ENCODE measurements at regions not wholly inside any gene's neighbourhood (a gene's known extent, or its start where the extent isn't known, plus 50 kb on each side); places are given as distances from the start of the nearest gene placed in this dataset.

DNA sequence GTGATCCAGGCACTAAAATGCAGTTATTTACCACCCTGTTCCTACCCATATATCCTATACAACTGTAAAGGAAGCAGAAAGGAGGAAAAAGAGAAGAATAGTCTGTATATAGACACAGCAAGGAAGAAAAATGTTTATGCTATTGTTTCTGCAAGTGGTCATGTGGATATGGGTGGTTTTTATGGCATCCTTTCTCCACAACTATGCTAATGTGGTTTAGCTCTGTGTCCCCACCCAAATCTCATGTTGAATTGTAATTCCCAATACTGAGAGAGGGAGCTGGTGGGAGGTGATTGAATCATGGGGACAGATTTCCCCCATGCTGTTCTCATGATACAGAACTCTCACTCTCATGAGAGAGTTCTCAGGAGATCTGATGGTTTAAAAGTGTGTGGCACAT is 439.8 kb downstream of the ZSWIM6 start:
- H3K4me3 ChIP-seq (ENCODE audit: low read length): no peak overlapping the region
- TF ChIP-seq, protein P1, sequence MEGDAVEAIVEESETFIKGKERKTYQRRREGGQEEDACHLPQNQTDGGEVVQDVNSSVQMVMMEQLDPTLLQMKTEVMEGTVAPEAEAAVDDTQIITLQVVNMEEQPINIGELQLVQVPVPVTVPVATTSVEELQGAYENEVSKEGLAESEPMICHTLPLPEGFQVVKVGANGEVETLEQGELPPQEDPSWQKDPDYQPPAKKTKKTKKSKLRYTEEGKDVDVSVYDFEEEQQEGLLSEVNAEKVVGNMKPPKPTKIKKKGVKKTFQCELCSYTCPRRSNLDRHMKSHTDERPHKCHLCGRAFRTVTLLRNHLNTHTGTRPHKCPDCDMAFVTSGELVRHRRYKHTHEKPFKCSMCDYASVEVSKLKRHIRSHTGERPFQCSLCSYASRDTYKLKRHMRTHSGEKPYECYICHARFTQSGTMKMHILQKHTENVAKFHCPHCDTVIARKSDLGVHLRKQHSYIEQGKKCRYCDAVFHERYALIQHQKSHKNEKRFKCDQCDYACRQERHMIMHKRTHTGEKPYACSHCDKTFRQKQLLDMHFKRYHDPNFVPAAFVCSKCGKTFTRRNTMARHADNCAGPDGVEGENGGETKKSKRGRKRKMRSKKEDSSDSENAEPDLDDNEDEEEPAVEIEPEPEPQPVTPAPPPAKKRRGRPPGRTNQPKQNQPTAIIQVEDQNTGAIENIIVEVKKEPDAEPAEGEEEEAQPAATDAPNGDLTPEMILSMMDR (conservative IDR thresholded peaks at IDR 0.05; ENCODE audit: low read depth, low read length): no peak
- no peak for DNase-seq (ENCODE audit: low read depth)

DNA sequence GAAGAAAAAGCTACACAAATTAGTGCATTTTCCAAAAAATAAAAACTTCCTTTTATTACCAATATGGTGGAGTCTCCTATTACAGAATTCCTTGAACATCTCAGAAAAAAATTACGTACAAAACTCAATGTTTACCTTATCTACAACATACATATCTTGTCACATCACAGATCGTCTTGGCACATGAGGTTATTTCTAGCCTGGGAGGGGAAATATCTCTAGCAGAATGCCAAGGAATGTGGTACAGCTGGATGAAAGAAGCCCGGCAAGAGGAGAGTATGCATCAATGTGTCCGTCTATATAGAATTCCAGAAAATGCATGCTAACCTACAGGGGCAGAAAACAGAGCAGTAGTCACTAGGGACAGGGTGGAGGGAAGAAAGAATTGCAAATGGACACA is 443.8 kb downstream of the ZSWIM6 start:
- H3K4me3 ChIP-seq (ENCODE audit: low read length): no peak overlapping the region
- TF ChIP-seq, protein P1 (conservative IDR thresholded peaks at IDR 0.05; ENCODE audit: low read depth, low read length): no peak
- no peak for DNase-seq (ENCODE audit: low read depth)

DNA sequence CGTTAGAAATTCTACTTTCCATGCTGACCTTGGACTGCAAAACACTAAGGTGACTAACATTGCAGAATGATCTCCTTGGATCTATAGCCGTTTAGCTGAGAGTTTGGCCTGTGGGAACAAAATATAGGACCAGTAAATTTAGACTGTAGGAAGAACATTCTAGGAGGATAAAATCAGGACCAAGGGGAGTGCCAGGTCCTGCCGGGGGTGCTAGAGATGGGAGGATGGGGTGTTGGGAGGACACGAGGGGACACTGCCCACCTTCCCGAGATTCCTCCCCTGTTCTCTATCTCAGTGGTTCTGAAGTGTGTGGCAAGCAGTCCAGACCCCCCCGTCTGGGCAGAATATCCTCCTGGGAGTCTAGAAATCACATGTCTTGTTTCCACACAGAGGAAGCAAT is 445.2 kb downstream of the ZSWIM6 start:
- TF ChIP-seq, protein P1 (conservative IDR thresholded peaks at IDR 0.05; ENCODE audit: low read depth, low read length): no peak
- H3K4me3 ChIP-seq (ENCODE audit: low read length): no peak overlapping the region
- DNase-seq (ENCODE audit: low read depth): no peak

DNA sequence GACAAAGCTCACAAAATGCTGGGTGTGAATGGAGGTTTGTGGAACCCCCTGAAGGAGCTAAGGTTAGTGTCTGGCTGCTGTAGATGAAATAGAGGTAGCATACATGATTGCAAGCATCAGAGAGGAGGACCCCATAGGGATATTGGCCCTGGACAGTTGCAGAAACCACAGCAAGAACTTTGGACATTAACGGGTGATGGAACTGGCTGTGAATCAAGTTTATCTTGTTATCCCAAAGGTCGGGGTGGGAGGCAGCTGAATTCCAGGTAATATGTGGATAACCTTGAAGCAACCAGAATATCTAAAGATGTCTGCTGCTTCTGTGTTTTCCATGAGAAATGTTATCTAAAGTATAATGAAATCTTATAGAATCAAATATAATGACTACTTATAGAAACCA is 447.7 kb downstream of the ZSWIM6 start:
- TF ChIP-seq, protein P1 (conservative IDR thresholded peaks at IDR 0.05; ENCODE audit: low read depth, low read length): no peak
- H3K4me3 ChIP-seq (ENCODE audit: low read length): no peak overlapping the region
- no peak for DNase-seq (ENCODE audit: low read depth)

DNA sequence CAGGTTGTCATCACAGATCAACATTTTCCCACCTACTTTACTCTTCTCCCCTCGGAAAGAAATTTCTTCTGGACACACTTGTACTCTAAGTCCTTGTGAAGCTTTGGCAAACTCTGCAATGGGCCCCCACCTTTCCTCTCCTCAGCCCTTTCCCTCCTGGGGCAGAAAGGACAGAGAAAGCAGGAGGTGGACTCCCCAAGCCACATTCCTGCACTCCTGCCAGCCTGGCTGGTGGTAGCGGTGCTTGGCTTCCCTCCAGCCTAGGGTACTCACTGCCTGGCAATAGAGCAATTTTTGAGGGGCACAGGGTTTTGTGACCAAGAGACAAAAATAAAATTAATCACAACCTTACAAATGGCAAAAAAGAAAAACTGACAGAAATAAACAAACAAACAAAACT is 451.4 kb downstream of the ZSWIM6 start:
- H3K4me3 ChIP-seq (ENCODE audit: low read length): no peak overlapping the region
- no peak for DNase-seq (ENCODE audit: low read depth)
- TF ChIP-seq, protein P1 (conservative IDR thresholded peaks at IDR 0.05; ENCODE audit: low read depth, low read length): no peak

DNA sequence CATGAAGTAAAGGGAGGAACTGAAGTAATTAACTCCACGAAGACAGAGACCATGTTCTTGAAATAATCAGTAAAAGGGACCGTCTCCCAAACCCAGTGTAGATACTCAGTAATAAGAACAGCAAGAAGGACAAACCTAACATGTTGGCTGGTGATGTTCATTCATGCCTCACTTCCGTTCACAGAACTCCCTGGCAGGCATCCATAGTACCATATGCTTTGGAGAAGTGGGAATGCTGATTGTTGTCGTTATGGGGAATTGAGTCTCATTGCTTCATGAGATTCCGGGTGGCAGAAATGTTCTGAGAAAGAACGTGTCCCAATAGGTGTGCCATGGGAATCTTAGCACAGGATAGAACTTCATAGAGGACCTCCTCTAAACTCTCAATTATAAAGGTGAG is 452.3 kb downstream of the ZSWIM6 start:
- no peak for DNase-seq (ENCODE audit: low read depth)
- no peak overlapping the region for H3K4me3 ChIP-seq (ENCODE audit: low read length)
- TF ChIP-seq, protein P1 (conservative IDR thresholded peaks at IDR 0.05; ENCODE audit: low read depth, low read length): no peak

DNA sequence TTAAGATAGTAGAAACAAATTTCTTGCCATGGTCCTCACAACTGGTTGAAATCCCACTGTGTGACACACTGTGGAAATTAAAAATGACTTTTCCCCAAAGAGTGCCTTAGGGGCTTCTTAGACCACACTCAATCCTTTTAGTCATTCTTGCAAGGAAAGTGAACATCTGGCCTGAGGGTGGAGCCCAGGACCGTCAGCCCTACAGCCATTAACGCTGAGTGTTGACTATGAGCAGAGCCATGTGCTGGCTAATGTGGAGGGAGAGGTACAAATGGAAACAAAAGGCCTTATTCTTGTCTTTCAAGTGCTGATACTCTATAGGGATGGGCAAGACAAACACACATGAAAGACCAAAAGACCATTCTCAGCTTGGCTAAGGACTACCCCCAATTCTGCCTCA is 456.5 kb downstream of the ZSWIM6 start:
- TF ChIP-seq, protein P1 (conservative IDR thresholded peaks at IDR 0.05; ENCODE audit: low read depth, low read length): no peak
- H3K4me3 ChIP-seq (ENCODE audit: low read length): no peak overlapping the region
- no peak for DNase-seq (ENCODE audit: low read depth)

Data from retinal pigment epithelial cell (primary cell).